Activated T-helper 9 cell treated with anti-CD3 and anti-CD28 coated beads, Interleukin-2, amount 50 U/mL, for 16 hours (primary cell): ENCODE measurements at regions not wholly inside any gene's neighbourhood (a gene's known extent, or its start where the extent isn't known, plus 50 kb on each side); places are given as distances from the start of the nearest gene placed in this dataset.

Source experiments
- DNase-seq: peaks from one replicate; pipeline ENCODE4 v3.0.0-alpha.2; 2020; ENCODE audit warnings: low read depth

GRCh38 chr5:147169901-147170300 is 64.9 kb upstream of the STK32A start:
- DNase-seq = no peak

GRCh38 chr5:147170603-147171002 is 64.2 kb upstream of the STK32A start:
- no peak for DNase-seq

GRCh38 chr5:147174671-147175265 is 60.1 kb upstream of the STK32A start:
- DNase-seq = no peak

- DNase-seq = no peak
Observed at GRCh38 chr5:147175516-147176097, 59.2 kb upstream of the STK32A start.

- no peak for DNase-seq
Observed at GRCh38 chr5:147176422-147176821, 58.4 kb upstream of the STK32A start.

GRCh38 chr5:147177125-147177840 is 57.5 kb upstream of the STK32A start:
- DNase-seq = no peak

GRCh38 chr5:147179562-147180147 is 55.2 kb upstream of the STK32A start:
- no peak for DNase-seq

GRCh38 chr5:147180751-147181150 is 54.1 kb upstream of the STK32A start:
- no peak for DNase-seq
